ENCODE measurements at regions not wholly inside any gene's neighbourhood (a gene's known extent, or its start where the extent isn't known, plus 50 kb on each side); places are given as distances from the start of the nearest gene placed in this dataset.
A peak's percentile ranks its signal among the peaks of the same experiment; 100 is the strongest.

GRCh38 chr2:118321432-118322105 lies 233.3 kb downstream of the INSIG2 start:
- DNase-seq (ENCODE audit: low spot score), result no peak

- no peak for DNase-seq (ENCODE audit: low spot score)
Observed at GRCh38 chr2:118320658-118321057, 232.4 kb downstream of the INSIG2 start.

DNA sequence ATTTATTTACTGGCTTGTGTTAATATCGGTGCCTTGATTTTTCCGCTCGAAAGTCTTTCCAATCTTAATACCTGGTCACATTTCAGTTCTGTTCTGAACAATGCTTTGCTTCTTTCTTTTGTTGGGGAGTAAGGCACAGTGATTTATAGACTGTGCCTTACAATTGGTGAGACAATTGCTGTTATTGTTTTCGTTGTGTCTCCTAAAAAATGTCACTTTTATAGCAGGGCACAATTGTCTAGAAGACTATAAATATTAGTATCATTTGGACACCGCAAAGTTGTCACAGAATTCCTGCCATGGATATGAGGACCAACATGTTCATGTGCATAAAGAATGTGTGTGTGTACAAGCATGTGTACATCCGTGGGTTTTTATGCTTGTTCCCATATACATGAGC lies 231.9 kb downstream of the INSIG2 start:
- no peak for DNase-seq (ENCODE audit: low spot score)

DNA sequence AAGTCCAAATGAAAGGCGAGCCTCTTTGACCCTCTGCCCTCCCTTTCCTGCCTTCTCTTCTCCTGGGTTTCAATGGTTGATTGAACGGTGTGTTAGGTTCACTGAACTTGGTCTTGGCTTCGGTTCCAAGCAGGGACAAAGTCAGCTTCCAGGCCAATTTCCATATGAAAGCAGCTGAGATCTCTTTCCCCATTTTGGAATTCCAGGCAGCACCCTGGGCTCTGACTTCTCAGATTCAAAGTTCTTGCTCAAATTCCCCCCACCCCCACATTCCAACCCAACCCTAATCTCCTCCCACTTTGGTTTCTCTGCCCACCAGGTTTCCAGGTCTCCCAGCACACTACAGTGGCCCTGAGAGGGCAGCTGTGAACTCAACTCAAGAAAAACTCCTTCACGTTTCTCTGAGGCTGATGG lies 231.0 kb downstream of the INSIG2 start:
- DNase-seq (ENCODE audit: low spot score), result no peak

- DNase-seq (ENCODE audit: low spot score), result no peak
Observed at GRCh38 chr2:118315606-118316005, 227.3 kb downstream of the INSIG2 start.

DNA sequence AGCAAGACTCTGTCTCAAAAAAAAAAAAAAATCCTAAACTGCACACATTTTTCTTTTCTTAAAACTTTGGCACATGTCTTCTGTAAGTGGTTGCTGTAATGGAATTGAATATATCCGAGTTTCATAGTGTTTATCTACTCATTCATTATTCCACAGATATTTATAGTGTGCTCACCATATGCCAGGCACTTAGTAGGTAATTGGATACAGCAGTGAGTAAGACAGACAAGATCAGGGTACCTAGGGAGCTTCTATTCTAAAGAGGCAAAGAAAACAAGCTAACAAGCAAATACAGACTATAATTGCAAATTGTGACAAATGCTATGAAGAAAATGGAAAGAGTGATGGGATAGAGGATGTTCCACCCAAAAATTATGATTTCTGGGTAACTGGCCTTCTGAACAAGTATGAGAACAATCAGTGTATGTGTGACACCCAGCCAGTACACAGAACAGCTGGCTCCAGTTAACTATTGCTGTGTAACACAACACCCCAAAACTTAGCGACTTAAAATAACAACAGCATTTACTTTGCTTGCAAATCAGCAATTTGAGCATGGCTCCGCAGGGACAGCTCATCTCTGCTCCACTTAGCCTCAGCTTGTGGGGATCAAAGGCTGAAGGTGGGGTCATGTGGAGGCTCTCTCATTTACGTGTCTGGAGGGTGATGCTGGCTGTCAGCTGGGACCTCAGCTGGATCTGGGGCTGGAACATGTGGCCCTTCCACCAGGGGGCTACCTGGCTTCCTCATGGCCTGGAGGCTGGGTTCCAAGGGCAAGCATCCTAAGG lies 224.9 kb downstream of the INSIG2 start:
- no peak for DNase-seq (ENCODE audit: low spot score)

DNA sequence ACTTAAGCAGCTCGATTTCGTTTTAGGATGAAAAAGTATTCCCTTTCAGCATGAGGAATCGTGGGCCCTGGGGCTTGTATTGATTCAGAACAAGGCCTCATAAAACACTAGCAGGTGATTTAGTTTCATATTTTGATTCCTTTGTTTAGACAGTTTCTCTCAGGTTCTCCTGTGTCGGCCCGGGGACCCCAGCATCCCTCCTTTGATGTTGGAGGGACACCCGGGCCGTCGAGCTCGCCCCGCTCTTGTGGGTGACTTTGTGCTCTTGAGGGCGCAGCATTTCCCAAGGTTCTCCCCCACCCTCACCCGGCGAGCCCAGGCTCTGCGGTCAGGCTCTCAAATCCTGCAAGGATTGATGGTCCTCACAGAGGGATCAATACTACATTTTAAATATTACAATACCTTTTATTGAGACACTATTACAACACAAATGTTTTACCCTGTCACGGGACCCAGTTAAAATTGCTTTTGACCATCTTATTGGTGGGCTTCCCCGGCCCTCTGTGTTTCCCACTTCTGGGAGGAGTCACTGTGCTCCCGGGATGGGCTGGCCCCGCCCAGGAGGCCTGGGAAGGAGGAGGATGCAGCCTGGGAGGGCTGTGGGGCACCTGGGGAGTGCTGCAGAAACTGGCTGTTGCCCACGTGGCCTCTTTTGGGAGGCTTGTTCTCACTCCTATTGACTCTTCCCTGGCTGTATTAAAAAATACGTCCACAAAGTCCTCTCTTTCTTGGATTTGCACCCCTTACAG lies 222.6 kb downstream of the INSIG2 start:
- peak; percentile 64 for DNase-seq (ENCODE audit: low spot score)

- peak; percentile 74 for DNase-seq (ENCODE audit: low spot score)
Observed at GRCh38 chr2:118309946-118310680, 221.8 kb downstream of the INSIG2 start.

- DNase-seq (ENCODE audit: low spot score), result no peak
Observed at GRCh38 chr2:118309257-118309945, 221.1 kb downstream of the INSIG2 start.

DNA sequence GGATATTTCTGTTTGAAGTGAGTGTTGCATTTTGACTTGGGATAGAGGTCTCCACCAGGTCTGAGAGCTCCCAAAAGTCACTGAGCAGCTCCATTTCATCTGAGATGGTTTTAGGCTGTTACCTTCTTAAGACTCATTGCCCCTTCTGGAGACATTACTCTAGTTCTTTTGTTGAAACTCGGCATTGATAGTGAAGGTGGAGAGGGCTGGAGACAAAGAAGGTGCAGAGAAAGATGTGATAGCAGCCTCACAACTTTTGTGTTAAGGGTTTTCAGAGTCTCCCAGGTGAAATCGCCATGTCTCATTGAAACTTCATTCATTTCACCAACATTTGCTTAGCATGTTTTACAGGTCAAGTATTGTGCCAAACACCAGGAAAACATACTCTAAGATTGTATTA lies 219.6 kb downstream of the INSIG2 start:
- no peak for DNase-seq (ENCODE audit: low spot score)

DNA sequence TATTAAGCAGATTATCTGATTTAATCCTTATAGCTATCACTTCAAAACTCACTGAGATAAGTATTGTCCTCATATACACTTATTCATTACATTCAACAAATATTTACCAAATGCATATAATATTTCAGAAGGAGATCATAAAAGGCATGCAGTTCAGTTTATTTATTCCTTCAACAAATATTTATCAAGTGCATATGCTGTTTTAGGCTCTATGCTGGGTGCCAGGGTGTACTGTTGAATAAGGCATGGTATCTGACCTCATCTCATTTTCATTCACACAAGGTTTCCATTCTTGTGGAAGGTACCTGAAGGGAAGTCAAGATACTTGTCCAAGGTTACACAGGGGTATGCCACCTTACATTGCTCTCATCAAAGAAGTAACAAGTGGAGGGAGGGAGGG lies 213.0 kb downstream of the INSIG2 start:
- no peak for DNase-seq (ENCODE audit: low spot score)

DNA sequence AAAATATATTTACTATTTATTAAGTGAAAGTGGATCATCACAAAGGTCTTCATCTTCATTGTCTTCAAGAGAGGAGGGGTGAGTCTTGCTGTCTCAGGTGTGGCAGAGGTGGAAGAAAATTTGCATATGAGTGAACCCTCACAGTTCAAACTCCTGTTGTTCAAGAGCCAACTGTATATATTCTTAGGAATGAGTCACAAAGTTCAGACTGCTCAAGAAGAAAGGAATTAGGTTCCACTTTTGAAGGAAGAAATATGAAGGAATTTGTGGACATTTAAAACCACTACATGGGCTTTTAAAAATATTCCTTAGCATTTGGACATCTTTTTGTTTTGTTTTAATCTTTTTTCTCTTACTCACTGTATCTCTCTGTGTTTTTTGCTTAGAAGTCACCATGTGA lies 212.6 kb downstream of the INSIG2 start:
- no peak for DNase-seq (ENCODE audit: low spot score)

DNA sequence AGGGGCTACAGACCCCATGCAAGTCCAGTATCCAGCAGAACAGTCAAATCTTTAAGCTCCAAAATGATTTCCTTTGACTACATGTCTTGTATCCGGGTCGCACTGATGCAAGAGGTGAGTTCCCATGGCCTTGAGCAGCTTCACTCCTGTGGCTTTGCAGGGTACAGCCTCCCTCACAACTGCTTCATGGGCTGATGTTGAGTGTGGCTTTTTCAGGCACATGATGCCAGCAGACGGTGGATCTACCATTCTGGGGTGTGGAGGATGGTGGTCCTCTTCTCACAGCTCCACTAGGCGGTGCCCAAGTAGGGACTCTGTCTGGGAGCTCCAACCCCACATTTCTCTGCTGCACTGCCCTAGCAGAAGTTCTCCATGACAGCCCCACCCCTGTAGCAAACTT lies 208.4 kb downstream of the INSIG2 start:
- no peak for DNase-seq (ENCODE audit: low spot score)

GRCh38 chr2:118295592-118296390 lies 207.5 kb downstream of the INSIG2 start:
- no peak for DNase-seq (ENCODE audit: low spot score)

DNA sequence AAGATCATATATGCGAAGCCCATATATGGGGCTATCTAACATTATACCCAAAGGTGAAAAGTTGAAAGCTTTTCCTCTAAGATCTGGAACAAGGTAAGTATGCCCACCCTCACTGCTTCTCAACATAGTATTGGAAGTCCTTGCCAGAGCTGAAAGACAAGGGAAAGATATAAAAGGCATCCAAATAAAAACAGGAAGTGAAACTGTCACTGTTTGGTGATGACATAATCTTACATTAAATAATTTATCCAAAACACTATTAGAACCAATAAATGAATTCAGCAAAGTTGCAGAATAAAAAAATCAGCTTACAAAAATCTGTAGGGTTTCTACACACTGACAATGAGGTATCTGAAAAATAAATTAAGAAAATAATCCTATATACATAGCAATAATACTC lies 205.8 kb downstream of the INSIG2 start:
- DNase-seq (ENCODE audit: low spot score), result no peak

GRCh38 chr2:118292991-118293390 lies 204.7 kb downstream of the INSIG2 start:
- DNase-seq (ENCODE audit: low spot score), result peak; percentile 50

DNA sequence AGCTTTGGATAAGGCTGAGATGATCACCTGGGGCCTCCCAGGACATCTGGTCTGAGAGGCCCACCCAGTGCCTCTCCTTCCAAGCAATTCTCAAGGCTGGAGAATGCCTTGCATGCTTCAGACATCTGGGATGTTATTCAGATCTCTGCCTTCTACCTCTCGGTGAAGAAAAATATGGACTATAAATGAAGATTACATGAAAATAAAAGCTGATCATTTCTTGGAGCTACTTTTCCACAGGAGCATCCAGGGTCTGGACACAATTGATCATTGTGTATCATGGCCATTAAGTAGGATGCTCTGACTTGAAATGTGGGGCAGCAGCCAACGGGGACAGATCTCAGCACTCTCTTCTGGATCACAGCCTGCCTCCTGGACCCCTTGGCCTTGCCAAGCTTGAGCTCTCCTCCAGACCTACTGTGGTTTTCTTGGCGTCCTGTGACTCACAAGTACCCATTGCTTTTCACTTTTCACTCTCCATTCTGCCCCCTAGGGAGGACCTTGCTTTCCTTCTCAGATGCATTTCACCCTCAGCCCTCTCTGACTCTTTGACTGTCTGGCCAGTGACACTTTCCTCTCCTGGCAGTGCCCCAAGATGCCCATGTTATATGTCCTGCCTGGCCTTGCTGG lies 203.1 kb downstream of the INSIG2 start:
- peak; percentile 43 for DNase-seq (ENCODE audit: low spot score)

DNA sequence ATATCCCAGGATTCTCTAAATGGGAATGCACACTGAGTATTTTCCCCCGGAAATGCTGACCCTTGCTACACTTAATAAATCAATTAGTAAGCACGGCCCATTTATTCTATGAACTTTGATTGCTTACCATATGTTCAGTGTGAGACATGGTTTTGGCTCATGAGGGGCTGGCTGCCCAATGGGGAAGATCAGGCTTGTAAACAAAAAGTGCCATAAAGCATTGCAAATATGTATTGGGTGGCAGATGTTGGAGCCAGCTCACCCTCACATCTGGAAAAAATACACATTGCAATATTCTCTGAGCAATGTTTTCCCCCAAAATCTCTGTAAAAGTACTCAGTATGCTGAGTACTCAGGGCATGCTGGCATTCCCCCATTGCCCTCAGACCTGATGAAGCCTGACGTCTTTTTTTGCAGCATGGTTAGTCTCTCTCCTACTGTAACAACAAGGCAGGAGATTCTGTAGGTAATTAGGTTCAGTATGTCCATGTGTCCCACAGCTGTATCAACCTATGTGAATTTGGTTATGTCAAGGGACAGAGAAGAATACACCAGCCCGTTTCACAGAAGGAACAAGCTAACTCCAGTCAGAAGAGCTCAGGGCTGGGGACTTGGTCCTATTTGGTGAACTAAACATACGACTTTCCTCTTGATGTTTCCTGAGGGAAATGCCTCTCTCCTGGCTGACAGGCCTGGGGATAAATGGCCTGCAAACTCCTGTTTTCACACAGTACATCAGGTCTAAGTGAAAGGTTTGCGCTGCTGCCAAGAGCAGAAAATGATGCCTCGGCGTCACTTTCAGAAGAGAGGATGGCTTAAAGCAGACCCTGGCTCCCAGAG lies 202.4 kb downstream of the INSIG2 start:
- DNase-seq (ENCODE audit: low spot score), result peak; percentile 14

DNA sequence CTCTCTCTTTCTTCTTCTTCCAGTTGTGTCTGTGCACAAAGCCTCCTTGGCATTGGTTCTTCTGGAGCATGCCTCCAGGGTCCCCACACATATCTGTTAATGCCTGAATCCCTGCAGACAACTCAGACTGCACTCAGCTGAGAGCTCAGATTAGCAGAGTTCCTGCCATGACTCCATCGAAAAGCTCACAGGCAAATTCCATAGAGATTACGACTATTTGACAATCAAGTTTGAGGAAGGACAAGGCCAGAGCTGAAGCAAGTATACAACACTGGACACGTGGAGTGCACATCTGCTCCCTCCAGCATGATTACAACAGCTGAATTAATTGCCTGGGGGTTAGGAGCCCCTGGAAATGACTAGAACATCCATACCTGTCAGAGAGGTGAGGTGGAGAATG lies 190.7 kb downstream of the INSIG2 start:
- DNase-seq (ENCODE audit: low spot score), result no peak

Measured in GM03348 (cell line).